ENCODE measurements at regions not wholly inside any gene's neighbourhood (a gene's known extent, or its start where the extent isn't known, plus 50 kb on each side); places are given as distances from the start of the nearest gene placed in this dataset.

GRCh38 chr15:94968133-94968532 lies 736.8 kb downstream of the MCTP2 start:
- peaks cover 8% of the 10 kb centered on the region for H3K9me3 Mint-ChIP-seq

GRCh38 chr15:94970096-94970495 lies 738.7 kb downstream of the MCTP2 start:
- Mint-ChIP-seq H3K4me1 (ENCODE audit: low read depth) (no peaks in the 10 kb centered on the region), H3K9me3 (peaks cover 1% of the 10 kb centered on the region), H3K27me3 (ENCODE audit: low read depth) (no peaks in the 10 kb centered on the region), H3K27ac (no peak overlapping the region), H3K36me3 (ENCODE audit: low read depth) (no peaks in the 10 kb centered on the region), H3K4me3 (no peak overlapping the region)
- no peak for DNase-seq (ENCODE audit: low spot score)

More at GRCh38 chr15:94968133-94968532, 736.8 kb downstream of the MCTP2 start:
- Mint-ChIP-seq H3K36me3 (ENCODE audit: low read depth) (no peaks in the 10 kb centered on the region), H3K4me1 (ENCODE audit: low read depth) (no peaks in the 10 kb centered on the region), H3K27me3 (ENCODE audit: low read depth) (no peaks in the 10 kb centered on the region), H3K27ac (no peak overlapping the region), H3K4me3 (no peak overlapping the region)
- no peak for DNase-seq (ENCODE audit: low spot score)

DNA sequence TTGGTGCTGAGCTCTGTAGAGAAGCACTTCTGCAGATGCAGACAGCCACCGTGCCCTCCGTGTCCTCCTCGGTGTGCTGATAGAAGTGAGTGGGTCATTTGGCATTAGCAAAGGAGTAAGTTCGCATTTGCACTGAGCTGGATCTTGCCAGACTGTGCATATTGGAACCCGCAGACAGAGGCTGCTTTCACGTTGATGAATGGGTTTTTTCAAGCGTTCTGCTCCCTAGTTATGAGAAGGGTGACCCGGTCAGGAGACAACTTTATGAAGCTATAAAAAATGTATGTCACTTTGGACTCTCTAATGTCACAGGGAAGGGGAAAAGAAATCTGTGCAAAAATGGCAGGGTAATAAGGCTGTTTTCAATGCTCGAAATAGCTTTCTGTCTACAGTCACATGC lies 739.4 kb downstream of the MCTP2 start:
- Mint-ChIP-seq H3K4me1 (ENCODE audit: low read depth) (no peaks in the 10 kb centered on the region), H3K27ac (no peak overlapping the region)

GRCh38 chr15:94972314-94972713 lies 741.0 kb downstream of the MCTP2 start:
- H3K4me3 Mint-ChIP-seq, result no peak overlapping the region
- DNase-seq (ENCODE audit: low spot score), result no peak
- no peaks in the 10 kb centered on the region for H3K4me1 Mint-ChIP-seq (ENCODE audit: low read depth)
- peaks cover 4% of the 10 kb centered on the region for H3K9me3 Mint-ChIP-seq
- no peak overlapping the region for H3K27ac Mint-ChIP-seq
- no peaks in the 10 kb centered on the region for H3K36me3 Mint-ChIP-seq (ENCODE audit: low read depth)
- no peaks in the 10 kb centered on the region for H3K27me3 Mint-ChIP-seq (ENCODE audit: low read depth)

More for the DNA sequence above, 739.4 kb downstream of the MCTP2 start:
- H3K27me3 Mint-ChIP-seq (ENCODE audit: low read depth), result no peaks in the 10 kb centered on the region
- peaks cover 4% of the 10 kb centered on the region for H3K9me3 Mint-ChIP-seq
- no peak overlapping the region for H3K4me3 Mint-ChIP-seq
- DNase-seq (ENCODE audit: low spot score), result no peak
- no peaks in the 10 kb centered on the region for H3K36me3 Mint-ChIP-seq (ENCODE audit: low read depth)

DNA sequence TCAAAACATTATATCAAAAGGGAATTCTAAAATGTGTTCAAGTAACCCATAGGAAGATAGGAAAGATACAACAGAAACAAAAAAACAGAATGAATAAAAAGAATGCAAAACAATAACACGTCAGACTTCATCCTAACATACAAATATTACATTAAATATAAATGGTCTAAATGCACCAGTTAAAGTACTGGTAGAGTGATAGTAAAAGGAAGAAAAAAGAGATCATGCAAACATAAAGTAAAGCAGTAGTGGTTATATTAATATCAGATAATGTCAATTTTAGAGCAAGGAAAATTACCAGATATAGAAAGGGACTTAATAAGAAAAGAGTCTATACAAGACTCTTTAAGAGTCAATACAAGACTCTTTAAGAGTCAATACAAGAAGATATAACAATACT lies 755.7 kb downstream of the MCTP2 start:
- DNase-seq (ENCODE audit: low spot score), result no peak
- H3K27me3 Mint-ChIP-seq (ENCODE audit: low read depth), result no peaks in the 10 kb centered on the region
- no peaks in the 10 kb centered on the region for H3K36me3 Mint-ChIP-seq (ENCODE audit: low read depth)
- no peak overlapping the region for H3K4me3 Mint-ChIP-seq
- H3K4me1 Mint-ChIP-seq (ENCODE audit: low read depth), result no peaks in the 10 kb centered on the region
- no peak overlapping the region for H3K27ac Mint-ChIP-seq
- H3K9me3 Mint-ChIP-seq, result peaks cover 9% of the 10 kb centered on the region

DNA sequence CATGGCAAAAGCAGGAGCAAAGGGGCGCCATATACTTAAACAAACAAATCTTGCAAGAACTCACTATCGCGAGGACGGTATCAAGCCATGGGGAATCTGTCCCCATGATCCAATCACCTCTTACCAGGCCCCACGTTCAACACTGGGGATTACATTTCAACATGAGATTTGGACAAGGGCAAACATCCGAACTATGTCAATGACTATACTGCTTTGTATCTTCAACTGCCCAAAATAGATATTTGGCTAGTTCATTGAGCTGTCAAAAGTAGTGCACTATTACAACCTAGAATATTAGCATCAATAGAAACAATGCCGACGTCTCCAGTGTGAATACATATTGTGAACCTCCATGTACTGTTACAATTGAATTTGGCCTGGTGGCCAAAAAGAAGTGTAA lies 760.4 kb downstream of the MCTP2 start:
- no peaks in the 10 kb centered on the region for H3K9me3 Mint-ChIP-seq
- no peak overlapping the region for H3K27ac Mint-ChIP-seq
- DNase-seq (ENCODE audit: low spot score), result no peak
- H3K4me1 Mint-ChIP-seq (ENCODE audit: low read depth), result no peaks in the 10 kb centered on the region
- H3K4me3 Mint-ChIP-seq, result no peak overlapping the region
- no peaks in the 10 kb centered on the region for H3K27me3 Mint-ChIP-seq (ENCODE audit: low read depth)
- no peaks in the 10 kb centered on the region for H3K36me3 Mint-ChIP-seq (ENCODE audit: low read depth)

DNA sequence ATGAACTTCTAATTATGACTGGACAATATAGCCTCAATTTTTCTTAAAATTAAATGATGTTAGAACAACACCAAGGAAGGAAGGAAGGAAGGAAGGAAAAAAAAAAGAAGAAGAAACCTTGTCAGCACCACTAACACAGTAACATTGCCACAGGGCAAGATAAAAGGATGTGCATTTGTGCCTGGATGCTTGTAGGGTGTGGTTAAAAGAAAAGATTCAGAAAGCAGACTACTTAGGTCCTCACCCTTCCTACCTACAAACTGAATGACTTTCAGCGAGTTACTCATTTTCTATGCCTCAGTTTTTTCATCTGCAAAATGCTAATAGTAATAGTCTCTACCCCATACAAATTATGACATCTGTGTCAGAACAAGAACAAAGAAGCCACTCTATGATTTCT lies 778.3 kb downstream of the MCTP2 start:
- H3K9me3 Mint-ChIP-seq, result no peaks in the 10 kb centered on the region
- H3K27ac Mint-ChIP-seq, result no peak overlapping the region
- no peaks in the 10 kb centered on the region for H3K27me3 Mint-ChIP-seq (ENCODE audit: low read depth)

GRCh38 chr15:95013381-95013780 lies 782.0 kb downstream of the MCTP2 start:
- H3K36me3 Mint-ChIP-seq (ENCODE audit: low read depth), result no peaks in the 10 kb centered on the region
- H3K4me3 Mint-ChIP-seq, result no peak overlapping the region

More for the DNA sequence above, 778.3 kb downstream of the MCTP2 start:
- H3K36me3 Mint-ChIP-seq (ENCODE audit: low read depth), result no peaks in the 10 kb centered on the region
- no peak for DNase-seq (ENCODE audit: low spot score)
- no peaks in the 10 kb centered on the region for H3K4me1 Mint-ChIP-seq (ENCODE audit: low read depth)
- no peak overlapping the region for H3K4me3 Mint-ChIP-seq

DNA sequence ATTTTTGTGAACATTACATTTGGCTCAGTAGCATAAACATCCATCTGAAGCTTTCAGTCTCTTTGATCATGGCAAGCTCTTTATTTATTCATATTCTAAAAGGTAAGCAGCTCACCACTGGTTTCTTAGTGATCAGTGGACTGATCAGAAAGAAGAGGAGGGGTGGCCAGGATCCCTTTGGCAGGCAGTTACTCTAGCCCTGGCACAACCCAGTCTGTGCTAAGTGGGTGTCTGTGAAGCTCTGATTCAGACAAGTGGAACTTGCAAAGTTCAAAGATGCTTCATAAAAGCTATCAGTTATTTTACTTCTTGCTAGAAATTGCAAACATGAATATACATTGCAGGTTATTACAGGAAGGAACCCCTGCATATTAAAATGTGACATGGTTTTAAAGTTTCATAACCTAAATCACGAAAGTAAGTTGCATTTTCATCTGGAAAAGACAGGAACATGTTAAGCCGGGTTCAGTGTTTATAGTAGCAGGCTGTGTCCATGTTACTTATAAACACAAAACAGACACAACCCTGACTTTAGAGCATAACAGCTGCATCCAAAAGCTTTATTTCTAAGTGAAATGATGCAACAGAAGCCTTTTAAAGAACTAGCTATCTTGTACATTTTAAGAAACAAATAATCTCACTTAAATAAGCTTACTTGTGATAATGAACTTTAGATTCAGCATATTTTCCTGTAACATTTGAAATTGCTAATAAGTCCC lies 785.3 kb downstream of the MCTP2 start:
- DNase-seq (ENCODE audit: low spot score), result no peak
- Mint-ChIP-seq H3K36me3 (ENCODE audit: low read depth) (no peaks in the 10 kb centered on the region), H3K9me3 (no peaks in the 10 kb centered on the region), H3K4me3 (no peak overlapping the region), H3K27ac (no peak overlapping the region), H3K4me1 (ENCODE audit: low read depth) (no peaks in the 10 kb centered on the region), H3K27me3 (ENCODE audit: low read depth) (no peaks in the 10 kb centered on the region)

More at GRCh38 chr15:95013381-95013780, 782.0 kb downstream of the MCTP2 start:
- Mint-ChIP-seq H3K9me3 (no peaks in the 10 kb centered on the region), H3K4me1 (ENCODE audit: low read depth) (no peaks in the 10 kb centered on the region), H3K27me3 (ENCODE audit: low read depth) (no peaks in the 10 kb centered on the region), H3K27ac (no peak overlapping the region)
- DNase-seq (ENCODE audit: low spot score), result no peak

GRCh38 chr15:95017666-95018328 lies 786.4 kb downstream of the MCTP2 start:
- H3K9me3 Mint-ChIP-seq, result no peaks in the 10 kb centered on the region
- H3K27me3 Mint-ChIP-seq (ENCODE audit: low read depth), result no peaks in the 10 kb centered on the region

GRCh38 chr15:95018888-95019545 lies 787.7 kb downstream of the MCTP2 start:
- DNase-seq (ENCODE audit: low spot score), result peak; percentile 7

More at GRCh38 chr15:95017666-95018328, 786.4 kb downstream of the MCTP2 start:
- Mint-ChIP-seq H3K27ac (no peak overlapping the region), H3K4me3 (no peak overlapping the region), H3K36me3 (ENCODE audit: low read depth) (no peaks in the 10 kb centered on the region), H3K4me1 (ENCODE audit: low read depth) (no peaks in the 10 kb centered on the region)
- DNase-seq (ENCODE audit: low spot score), result no peak

GRCh38 chr15:95019907-95020306 lies 788.5 kb downstream of the MCTP2 start:
- H3K4me1 Mint-ChIP-seq (ENCODE audit: low read depth), result no peaks in the 10 kb centered on the region
- no peak for DNase-seq (ENCODE audit: low spot score)
- H3K27me3 Mint-ChIP-seq (ENCODE audit: low read depth), result no peaks in the 10 kb centered on the region
- H3K27ac Mint-ChIP-seq, result no peak overlapping the region
- no peaks in the 10 kb centered on the region for H3K36me3 Mint-ChIP-seq (ENCODE audit: low read depth)
- no peak overlapping the region for H3K4me3 Mint-ChIP-seq
- no peaks in the 10 kb centered on the region for H3K9me3 Mint-ChIP-seq

More at GRCh38 chr15:95018888-95019545, 787.7 kb downstream of the MCTP2 start:
- Mint-ChIP-seq H3K27ac (no peak overlapping the region), H3K36me3 (ENCODE audit: low read depth) (no peaks in the 10 kb centered on the region), H3K4me1 (ENCODE audit: low read depth) (no peaks in the 10 kb centered on the region), H3K9me3 (no peaks in the 10 kb centered on the region), H3K4me3 (no peak overlapping the region), H3K27me3 (ENCODE audit: low read depth) (no peaks in the 10 kb centered on the region)

- Mint-ChIP-seq H3K4me1 (ENCODE audit: low read depth) (no peaks in the 10 kb centered on the region), H3K36me3 (ENCODE audit: low read depth) (no peaks in the 10 kb centered on the region), H3K27me3 (ENCODE audit: low read depth) (no peaks in the 10 kb centered on the region), H3K9me3 (no peaks in the 10 kb centered on the region), H3K27ac (no peak overlapping the region), H3K4me3 (no peak overlapping the region)
- no peak for DNase-seq (ENCODE audit: low spot score)
Measured at GRCh38 chr15:95021816-95022215, 790.5 kb downstream of the MCTP2 start.

DNA sequence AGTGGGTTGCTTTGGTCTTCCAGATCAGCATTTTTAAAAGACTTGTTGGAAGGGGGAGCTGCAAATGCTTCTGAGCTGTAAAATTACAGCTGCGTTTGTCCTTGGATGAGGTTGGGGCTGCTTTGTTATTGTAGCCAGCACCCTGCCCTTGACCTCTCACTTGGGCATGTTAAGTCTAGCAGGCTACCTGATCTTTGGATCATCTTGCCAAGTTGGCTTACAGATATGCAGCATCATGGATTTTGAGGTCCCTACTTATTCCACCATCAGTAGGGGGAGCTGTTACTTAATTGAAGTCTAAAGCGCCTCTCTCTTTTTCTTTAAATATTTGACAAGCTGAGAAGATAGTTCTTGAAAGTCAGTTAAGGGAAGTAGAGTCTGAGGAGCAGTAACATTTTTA lies 793.0 kb downstream of the MCTP2 start:
- Mint-ChIP-seq H3K4me1 (ENCODE audit: low read depth) (no peaks in the 10 kb centered on the region), H3K27me3 (ENCODE audit: low read depth) (no peaks in the 10 kb centered on the region), H3K36me3 (ENCODE audit: low read depth) (no peaks in the 10 kb centered on the region), H3K27ac (no peak overlapping the region), H3K9me3 (no peaks in the 10 kb centered on the region), H3K4me3 (no peak overlapping the region)
- no peak for DNase-seq (ENCODE audit: low spot score)
